Esophagus muscularis mucosa (tissue), 4 donors: ENCODE measurements at regions not wholly inside any gene's neighbourhood (a gene's known extent, or its start where the extent isn't known, plus 50 kb on each side); places are given as distances from the start of the nearest gene placed in this dataset.

Experiments used
- EP300 ChIP-seq: sonication (generic); formaldehyde crosslinking; IDR thresholded peaks from one replicate; pipeline ENCODE4 v1.6.1; 2017; ENCODE audit warnings: antibody characterized with exemption
- POLR2A ChIP-seq: fragments of 450-650 bp; IDR thresholded peaks from one replicate; pipeline ENCODE4 v1.6.1; 2017; ENCODE audit warnings: antibody characterized with exemption, moderate library complexity, mild to moderate bottlenecking, low read depth
- TF ChIP-seq, protein P1 (sequence below), 3 experiments: fragments of 200-600 bp in 2 of 3; fragments of 450-650 bp in 1 of 3; sonication (generic) in 2 of 3; IDR thresholded peaks; one replicate each; pipeline ENCODE4 v1.5.1; 2017 to 2019; ENCODE audit warnings: antibody characterized with exemption in 3 of 3, mild to moderate bottlenecking in 2 of 3, moderate library complexity in 1 of 3

DNA sequence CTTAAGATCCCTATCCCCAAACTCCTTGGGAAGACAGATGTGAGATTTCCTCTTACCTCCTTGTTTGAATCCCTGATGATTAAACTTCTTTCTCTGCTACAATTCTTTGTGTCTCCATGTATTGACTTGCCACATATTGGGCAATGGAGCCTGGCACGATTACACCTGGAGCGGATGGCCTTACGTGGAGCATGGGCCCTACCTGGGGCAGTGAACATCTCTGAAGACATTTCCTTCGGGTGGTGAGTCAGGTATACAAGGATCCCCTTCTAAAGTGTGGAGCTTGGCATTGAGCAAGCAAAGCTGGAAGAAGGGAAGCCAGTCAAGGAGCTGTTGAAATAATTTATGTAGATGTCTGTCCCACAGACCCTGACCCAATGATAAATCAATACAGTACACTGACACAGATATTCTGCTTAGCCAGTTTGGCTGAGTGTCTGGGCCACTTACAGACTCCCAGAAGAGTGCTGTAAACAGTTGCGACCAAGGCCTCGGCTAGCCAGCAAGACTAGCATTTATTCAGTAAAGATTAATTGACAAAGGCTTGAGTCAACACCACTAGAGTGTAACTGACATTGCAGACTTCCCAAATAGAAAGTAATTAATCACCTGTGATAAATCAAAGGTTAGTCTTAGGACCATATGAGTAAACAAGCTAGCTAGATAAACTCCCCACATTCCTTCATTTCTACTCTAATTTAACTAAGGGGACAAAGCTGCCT is 83.1 kb upstream of the KCNK1 start:
- TF ChIP-seq, protein P1, sequence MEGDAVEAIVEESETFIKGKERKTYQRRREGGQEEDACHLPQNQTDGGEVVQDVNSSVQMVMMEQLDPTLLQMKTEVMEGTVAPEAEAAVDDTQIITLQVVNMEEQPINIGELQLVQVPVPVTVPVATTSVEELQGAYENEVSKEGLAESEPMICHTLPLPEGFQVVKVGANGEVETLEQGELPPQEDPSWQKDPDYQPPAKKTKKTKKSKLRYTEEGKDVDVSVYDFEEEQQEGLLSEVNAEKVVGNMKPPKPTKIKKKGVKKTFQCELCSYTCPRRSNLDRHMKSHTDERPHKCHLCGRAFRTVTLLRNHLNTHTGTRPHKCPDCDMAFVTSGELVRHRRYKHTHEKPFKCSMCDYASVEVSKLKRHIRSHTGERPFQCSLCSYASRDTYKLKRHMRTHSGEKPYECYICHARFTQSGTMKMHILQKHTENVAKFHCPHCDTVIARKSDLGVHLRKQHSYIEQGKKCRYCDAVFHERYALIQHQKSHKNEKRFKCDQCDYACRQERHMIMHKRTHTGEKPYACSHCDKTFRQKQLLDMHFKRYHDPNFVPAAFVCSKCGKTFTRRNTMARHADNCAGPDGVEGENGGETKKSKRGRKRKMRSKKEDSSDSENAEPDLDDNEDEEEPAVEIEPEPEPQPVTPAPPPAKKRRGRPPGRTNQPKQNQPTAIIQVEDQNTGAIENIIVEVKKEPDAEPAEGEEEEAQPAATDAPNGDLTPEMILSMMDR (IDR thresholded peaks at IDR 0.05) = no peak
- no peak for TF ChIP-seq EP300
- TF ChIP-seq POLR2A = no peak
